ENCODE measurements at regions not wholly inside any gene's neighbourhood (a gene's known extent, or its start where the extent isn't known, plus 50 kb on each side); places are given as distances from the start of the nearest gene placed in this dataset.
"Not testable (repeated sequence)": the region's sequence is repeated elsewhere in the genome, so short reads cannot be mapped to it uniquely, and the experiment has no call there.

DNA sequence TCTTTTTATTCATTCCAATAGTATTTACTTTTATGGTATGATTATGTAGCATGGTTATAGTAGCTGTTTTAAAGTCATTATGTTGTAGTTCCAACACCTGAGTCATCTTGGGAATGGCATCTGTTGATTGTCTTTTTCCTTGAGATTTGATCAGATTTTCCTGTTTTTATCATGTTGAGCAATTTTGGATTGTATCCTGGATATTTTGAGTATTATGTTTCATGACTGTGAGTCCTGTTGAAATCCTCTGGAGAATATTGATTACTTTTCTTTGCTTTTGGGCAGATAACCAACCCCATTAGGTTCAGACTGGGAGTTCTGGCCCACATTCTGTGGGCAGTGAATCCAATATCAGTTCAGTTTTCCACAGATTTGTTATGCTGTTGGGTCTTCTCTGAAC is 163.2 kb upstream of the SPRED2 start:
- DNase-seq: peak; percentile 13

DNA sequence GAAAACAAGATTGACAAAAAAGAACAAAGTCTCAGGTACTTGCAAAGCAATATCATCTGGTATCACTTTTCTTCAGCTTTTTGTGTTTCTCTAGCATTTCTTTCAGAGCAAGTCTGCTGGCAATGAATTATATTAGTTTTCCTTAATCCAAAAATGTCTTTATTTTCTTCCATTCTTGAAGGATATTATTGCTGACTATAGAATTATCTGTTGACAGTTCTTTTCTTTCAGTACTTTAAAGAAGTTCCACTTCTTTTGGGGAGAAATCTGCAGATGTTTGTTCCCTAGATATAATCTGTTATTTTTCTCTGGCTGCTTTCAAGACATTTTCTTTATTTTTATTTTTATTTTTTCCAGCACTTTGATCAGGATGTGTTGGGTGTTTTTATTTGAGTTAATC is 161.8 kb upstream of the SPRED2 start:
- no peak for DNase-seq

DNA sequence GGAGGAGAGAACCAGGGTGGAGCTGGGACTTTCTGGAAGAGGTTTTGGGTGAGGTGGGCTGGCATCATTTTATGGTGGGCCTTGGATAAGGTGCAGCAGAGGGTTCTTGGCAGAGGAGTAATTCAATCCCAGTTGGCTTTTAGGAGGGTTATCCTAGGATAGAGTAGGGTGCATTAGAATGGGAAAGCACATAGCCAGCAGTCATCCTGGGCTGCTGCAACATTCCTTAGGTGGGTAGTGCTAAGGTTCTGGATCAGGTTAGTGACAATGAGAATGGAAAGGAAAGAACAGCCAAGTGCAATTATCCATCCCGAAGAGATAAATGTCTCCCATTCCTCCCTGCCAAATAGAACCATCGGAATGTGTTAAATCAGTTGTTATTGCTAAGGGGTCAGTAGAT is 157.3 kb upstream of the SPRED2 start:
- no peak for DNase-seq

DNA sequence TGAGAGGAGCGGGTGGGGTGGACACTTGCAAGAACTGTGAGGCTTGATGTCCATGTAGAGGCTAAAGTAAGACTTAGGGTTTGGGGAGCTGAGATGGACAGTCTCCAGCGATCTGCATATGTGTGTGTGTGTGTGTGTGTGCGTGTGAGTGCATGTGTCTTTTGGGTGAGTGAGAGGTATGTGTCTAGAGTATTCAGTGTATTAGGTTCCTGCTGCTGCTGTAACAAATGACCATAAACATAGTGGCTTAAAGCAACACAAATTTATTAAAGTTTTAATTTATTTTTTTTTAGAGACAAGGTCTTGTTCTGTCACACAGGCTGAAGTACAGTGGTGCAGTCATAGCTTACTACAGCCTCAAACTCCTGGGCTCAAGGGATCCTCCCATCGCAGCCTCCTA is 155.4 kb upstream of the SPRED2 start:
- no peak for DNase-seq

DNA sequence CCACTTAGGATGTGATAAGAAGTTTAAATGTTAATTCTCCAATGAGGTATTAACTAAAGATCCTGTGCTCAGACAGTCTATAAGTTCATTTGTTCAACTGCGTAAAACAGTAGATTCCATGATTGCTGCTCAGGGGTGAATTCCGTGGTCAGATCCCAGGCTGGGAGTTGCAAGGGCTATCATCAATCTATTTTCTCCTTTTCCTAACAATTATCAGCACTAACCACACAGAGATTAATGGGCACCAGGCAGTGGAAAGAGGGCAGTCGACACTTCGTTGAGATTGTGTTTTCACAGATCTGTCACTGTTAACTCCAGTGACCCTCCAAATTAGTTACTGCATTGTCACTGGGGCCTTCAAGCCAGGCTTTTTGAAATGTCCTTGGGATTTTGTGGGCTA is 154.1 kb upstream of the SPRED2 start:
- DNase-seq: no peak

DNA sequence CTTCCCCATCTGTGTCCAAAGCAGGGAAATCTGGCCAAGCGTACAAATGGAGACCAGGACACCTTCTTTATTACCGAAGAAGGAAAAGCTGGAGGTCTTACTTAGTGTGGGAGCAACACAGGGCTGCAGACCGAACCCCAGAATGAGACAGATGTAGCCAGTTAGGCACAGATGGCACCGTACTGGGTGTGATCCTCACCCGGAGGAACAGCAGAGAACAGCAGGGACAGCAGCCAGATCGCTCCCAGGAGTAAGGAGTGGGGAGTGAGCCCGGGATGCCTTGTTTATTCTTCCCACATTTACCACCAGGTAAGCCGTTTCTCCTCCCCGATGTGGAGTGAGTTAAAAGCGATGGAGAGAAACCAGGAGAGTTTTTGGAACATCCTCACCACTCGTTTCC is 150.7 kb upstream of the SPRED2 start:
- DNase-seq: no peak

DNA sequence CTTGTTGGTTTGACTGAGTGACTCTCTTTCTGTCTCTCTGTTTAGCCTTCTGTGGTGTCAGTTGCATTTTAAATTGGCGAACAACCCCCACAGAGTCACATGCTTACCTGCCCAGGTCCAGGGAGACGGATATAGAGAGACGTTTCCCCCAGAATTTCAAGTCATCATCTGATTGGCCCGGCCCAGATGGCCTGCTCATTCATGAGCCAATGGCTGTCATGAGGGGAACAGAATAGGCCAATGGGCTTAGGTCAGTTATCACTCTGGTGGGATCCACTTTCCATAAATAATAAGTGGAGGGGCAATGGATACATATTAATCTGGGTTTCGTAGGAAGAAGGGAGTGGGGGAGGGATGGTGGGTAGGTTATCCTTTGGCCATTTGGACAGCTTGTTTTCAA is 150.0 kb upstream of the SPRED2 start:
- no peak for DNase-seq

DNA sequence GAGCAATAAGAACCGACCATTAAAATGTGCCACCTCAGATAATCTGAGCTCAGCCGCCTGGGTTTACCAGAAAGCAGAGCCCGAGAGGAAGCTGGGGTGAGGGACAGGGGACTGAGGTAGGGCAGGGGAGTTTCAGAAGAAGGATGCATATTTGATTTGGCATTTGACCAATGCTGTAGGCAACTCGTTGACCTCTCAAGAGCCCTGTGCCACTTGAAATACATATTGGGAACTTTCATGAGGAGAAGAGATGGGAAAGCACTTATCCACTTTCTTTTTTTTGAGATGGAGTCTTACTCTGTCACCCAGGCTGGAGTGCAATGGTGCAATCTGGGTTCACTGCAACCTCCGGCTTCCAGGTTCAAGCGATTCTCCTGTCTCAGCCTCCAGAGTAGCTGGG is 148.4 kb upstream of the SPRED2 start:
- no peak for DNase-seq

DNA sequence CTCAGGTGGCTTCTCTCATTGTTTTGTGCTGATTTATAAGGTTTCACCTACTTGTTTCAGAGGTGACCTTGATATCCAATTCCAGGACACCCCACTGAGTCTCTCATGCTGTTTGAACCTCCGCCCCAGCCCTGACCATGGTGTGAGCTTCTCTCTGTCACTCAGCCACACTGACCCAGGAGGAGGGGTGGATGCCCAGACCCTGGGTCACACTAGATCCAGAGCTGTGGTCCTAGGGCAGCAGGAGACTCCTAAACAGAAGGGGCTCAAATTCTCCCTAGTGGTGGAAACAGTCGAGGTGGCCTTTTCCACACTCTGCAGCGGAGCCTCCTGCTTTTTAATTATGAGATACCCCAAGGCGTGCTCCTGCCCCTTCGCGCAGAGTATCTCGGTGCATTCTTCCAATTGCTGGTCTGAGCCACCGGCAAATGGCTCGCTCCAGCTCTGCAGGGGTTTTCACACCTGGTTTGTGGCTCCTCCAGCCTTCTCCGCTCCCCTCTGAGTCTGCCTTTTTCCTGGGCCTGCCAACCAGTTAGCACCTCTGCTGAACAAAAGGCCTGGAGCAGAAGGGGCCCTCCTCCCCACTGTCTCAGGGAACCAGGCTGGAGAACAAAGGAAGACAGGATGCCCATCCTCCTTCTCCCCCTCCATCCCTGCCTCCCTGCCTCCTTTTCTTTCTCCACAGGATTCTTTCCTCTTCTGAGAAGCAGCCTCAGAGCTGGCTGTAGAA is 147.3 kb upstream of the SPRED2 start:
- DNase-seq: no peak

DNA sequence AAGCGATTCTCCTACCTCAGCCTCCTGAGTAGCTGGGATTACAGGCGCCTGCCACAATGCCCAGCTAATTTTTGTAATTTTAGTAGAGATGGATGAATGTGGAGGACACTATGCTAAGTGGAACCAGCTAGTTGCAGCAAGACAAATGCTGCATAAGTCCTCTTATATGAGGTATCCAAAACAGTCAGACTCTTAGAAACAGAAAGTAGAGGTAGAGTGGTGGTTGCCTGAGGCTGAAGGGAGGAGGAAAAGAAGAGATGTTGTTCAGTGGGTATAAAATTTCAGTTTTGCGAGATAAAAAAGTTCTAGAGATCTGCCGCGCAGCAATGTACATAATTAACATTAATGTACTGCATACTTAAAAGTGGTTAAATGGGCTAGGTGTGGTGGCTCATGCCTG is 145.3 kb upstream of the SPRED2 start:
- DNase-seq: no peak

DNA sequence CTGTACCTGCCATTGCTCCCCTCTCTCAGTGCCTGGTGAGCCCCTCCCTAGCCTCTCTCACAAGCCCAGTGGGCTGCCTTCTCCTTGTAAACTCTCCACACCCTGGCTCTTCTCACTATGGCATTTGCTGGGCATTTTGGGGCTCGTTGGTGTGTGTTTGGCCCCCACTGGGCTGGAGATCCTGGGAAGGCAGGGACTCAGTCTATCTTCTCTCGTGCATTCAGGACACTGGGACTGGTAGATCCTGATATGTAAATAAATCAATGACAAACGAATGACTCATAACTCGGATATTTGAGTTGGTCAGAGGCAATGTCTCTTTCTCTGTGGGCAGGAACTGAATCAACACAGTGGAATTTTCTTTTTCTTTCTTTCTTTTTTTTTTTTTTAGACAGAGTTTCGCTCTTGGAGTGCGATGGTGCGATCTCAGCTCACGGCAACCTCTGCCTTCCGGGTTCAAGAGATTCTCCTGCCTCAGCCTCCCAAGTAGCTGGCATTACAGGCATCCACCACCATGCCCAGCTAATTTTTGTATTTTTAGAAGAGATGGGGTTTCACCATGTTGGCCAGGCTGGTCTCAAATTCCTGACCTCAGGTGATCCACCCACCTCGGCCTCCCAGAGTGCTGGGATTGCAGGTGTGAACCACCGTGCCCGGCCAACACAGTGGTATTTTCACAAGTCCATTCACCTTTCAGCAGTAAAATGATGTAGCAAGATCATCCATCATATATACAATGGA is 144.6 kb upstream of the SPRED2 start:
- peak; percentile 96 for DNase-seq

DNA sequence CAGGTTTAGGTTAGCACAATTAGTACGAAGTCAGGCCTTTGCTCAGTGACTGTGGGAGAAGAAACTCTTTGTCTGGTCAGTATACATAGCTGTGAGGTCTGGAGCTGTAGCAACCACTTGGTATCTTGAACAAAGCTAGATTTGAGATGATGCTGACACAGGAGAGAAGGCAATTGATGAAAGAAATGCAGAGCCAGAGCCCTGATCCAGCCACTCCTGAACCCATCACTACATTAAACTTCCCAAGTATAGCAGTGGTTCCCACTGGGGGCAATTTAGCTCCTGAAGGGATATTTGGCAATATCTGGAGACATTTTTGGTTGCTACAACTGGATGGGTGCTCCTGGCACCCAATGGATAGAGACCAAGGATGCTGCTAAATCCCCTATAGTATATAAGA is 143.9 kb upstream of the SPRED2 start:
- no peak for DNase-seq

DNA sequence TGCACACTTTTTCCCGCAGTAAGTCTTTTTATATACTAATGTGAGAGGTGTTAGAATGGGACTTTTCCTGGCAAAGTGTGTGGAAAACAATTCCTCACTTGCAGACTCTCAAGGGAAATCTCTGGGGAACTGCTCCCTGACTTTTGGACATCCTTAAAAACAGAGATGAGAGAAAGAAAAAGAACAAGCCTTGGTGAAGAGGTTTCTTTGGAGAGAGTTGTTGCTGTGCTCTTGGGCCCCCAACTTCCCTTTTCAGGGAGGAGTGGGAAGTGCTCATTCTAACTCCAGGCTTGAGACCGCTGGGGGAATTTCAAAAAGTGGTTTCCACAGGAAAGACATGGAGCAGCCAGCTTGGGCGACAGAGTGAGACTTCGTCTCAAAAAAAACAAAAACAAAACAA is 142.6 kb upstream of the SPRED2 start:
- no peak for DNase-seq

DNA sequence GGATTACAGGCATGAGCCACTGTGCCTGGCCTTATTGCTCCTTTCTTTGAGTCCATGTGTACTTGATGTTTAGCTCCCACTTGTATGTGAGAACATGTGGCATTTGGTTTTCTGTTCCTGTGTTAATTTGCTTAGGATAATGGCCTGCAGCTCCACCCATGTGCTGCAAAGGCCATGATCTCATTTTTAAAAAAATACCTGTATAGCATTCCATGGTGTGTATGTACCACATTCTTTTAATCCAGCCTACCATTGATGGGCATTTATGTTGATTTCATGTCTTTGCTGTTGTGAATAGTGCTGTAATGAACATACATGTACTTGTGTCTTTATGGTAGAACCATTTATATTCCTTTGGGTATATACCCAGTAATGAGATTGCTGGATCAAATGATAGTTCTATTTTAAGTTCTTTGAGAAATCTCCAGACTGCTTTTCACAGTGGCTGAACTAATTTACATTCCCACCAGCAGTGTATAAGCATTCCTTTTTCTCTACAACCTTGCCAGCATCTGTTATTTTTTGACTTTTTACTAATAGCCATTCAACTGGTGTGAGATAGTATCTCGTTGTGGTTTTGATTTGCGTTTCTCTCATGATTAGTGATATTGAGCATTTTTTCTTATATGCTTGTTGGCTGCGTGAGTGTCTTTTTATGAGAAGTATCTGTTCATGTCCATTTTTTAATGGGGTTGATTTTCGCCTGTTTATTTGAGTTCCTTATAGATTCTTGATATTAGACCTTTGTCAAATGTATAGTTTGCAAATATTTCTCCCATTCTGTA is 136.4 kb upstream of the SPRED2 start:
- DNase-seq: not testable (repeated sequence)

DNA sequence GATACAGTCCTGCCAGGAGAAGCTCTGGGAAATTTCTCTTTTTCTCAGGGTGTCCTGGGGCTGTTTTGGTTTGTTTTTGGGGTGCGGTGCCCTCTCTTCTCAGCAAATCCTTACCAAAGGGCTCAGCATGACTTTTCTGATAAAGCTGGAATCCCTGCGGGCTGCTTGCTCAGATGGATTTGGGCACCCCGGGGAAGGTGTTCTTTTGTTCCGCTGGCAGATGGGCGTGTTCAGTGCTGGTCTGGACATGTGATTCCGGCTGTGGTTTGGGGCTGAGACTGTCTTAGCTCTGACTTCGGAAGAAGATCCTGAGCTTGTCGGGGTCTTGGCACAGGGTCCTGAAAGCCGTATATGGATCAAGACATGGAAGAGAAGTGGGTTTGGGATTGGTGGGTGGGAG is 134.2 kb upstream of the SPRED2 start:
- DNase-seq: no peak

DNA sequence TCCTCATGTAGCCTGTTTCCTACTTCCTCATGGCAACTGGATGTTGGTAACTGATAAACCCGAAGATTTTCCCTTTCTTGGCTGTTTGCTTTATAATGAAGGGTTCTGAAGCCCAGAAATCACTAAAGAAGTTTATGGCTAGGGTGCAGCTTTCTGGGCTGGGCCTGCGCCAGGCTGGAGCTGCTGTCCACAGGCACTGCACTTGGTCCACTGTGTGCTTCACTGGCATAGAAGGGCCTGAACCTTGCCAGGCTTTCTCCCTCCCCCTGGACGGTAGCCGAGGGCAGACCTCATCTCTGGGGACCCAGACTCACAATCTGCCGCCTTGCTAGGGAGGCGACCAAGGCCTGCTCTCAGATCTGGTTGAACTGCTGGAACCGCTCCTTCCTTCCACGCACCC is 133.3 kb upstream of the SPRED2 start:
- DNase-seq: no peak

DNA sequence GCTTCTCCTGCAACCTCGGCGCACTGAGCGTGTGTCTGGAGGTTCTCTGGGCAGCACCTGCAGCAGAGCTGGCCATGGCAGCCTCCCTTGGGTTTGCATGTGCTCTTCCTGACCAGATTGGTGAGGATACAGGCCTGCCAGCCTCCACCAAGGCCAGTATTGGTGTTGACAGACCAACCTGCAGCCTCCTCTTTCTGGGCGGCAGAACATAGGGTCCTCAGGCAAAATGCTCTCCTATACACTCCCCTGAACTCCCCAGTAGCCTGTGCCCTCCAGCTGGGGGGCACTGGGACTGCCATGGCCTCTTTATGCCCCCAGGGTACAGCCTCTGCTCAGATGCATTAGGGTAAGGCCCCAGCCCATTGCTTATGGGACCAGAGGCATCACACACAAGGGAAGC is 131.9 kb upstream of the SPRED2 start:
- DNase-seq: no peak

DNA sequence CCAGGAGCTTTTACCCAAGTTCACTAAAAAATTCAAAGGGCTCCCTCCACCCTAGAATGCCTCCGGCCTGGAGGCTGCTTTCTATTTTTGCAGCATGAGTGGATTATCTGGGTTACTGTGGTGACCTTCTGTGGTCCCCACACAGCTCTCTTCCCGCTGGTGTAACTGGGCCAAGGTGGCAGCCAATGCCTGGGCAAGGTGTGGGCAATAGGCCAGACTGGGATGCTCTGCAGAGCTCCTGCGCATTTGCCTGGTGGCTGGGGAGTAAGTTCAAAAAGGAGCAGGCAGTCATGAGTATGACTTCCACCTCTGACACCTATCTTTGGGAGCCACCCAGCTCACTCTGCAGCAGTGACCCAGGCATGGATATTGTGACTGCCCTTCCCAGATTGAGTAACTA is 130.5 kb upstream of the SPRED2 start:
- DNase-seq: no peak

DNA sequence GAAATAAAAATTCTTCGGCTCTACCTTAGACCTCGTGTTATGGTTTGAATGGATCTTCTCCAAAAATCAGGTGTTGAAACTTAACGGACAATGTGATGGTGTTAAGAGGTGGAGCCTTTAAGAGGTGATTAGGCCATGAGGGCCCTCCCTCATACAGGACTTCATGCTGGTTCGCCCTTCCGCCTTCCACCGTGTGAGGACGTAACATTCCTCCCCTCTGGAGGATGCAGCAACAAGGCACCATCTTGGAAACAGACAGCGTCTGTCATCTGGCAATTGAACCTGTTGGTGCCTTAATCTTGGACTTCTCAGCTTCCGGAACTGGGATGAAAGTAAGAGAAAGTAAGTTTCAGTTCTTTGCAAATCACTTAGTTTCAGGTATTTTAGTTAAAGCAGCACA is 126.3 kb upstream of the SPRED2 start:
- no peak for DNase-seq

DNA sequence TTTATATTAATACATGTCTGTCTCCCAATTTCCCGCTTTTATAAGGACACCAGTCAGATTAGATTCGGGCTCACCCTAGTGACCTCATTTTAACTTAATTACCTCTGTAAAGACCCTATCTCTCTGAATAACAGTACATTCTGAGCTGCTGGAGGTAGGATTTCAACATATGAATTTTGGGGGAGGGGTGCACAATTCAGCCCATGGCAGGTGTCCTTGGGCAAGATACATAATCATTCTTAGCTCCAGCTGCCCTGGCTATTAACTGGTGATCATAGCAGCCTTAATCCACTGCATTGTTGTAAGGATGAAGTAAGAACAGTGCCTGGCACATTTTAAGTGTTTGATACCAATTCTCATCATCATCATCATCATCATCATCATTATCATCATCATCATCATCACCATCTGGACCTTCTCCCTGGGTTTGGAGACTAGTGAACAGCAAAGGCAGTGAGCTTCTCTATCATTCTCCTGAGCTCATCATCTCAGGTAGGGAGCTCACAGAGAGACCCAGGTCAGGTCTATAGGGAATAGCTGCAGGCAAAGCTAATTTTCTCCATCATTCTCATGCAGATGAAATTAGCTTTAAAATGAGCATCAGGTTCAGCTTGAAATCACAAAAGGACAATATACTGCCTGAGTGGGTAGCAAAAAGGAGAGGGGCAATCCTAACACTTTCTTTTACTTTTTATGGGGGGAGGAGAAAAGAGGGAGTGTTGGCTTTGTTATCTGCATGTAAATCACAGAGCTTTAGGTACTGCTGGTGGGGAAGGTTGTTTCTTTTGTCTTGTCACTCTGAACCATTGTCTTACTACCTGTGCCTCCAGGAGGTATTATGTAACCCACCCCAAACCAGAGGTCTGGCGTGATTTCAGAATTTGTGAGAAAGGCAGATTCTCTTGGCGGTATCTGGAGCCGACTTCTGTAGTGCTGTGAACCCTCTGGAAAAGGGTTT is 125.5 kb upstream of the SPRED2 start:
- no peak for DNase-seq

DNA sequence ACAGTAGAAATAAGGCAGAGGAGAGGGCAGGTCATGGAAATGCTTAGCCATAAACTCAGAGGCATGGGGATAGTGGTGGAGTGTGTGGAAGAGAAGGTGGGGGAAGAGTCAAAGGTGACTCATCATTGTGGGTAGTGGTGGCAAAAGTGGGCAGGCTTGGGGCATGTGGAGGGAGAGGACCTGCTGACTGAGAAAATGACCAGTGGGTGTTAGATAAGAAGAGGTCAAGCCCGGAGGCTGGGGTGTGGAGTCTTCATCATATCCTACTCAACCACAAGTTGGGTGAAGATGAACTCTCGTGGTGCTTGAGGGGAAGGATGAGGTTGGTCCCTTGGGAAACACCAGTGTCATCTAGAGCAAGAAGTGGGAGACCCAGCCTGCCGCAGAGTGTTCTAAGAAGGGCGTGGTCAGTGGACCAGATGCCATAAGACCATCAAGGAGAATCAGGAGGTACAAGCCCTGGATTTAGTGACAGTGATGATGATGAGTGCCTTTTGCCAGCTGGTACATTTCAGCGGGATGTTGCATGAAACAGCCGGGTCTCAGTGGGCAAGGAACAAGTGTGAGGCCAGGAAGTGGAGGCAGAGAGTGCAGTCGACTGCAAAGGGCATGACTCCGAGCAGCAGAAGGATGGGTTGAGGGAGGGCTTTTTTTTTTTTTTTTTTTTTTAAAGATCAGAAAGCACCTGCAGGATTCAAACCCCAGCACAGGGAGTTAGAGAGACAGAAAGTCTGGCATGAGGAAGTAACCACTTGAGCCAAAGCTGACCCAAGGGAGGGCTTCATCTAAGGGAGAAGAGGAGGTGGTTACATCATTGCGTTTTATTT is 122.6 kb upstream of the SPRED2 start:
- no peak for DNase-seq
